A549 (cell line): ENCODE measurements at regions not wholly inside any gene's neighbourhood (a gene's known extent, or its start where the extent isn't known, plus 50 kb on each side); places are given as distances from the start of the nearest gene placed in this dataset.

Experiments
- ATAC-seq, 2 experiments: fragments of 200-7000 bp in 1 of 2; fragments of >200 bp in 1 of 2; cut with Nextera tagmentation in 1 of 2; cut with Tn5 transposase in 1 of 2; 3 replicates each; pipeline versions ENCODE4 v1.8.0 to v1.9.1; 2018 to 2020; ENCODE audit warnings: mild to moderate bottlenecking in 1 of 2, moderate library complexity in 1 of 2
- CTCF ChIA-PET: fragments of 300-600 bp; sonication (Branson Sonifier 250); formaldehyde crosslinking; extraction: SDS; loops from one replicate; lab custom pipeline; 2021; ENCODE audit warnings: antibody characterized with exemption, inconsistent platforms; lab: Yijun Ruan, JAX
- POLR2A ChIA-PET: fragments of 350-600 bp; formaldehyde crosslinking; extraction: SDS; loops from one replicate; lab custom pipeline; 2021; ENCODE audit warnings: antibody characterized with exemption, inconsistent platforms; lab: Yijun Ruan, JAX
- DNase-seq, 2 experiments: peaks; one replicate each; pipeline versions ENCODE4 v3.0.0 to v3.0.0-alpha.2; 2011 to 2016; ENCODE audit warnings: low read depth in 1 of 2, low spot score in 1 of 2
- FAIRE-seq: peaks from 2 replicates; lab custom pipeline; 2011; peaks lifted over from hg19 to GRCh38; lab: Jason Lieb, UNC
- H3K27ac ChIP-seq, 2 experiments: fragments of >200 bp; sonication (Bioruptor Twin); formaldehyde crosslinking; 3 replicates each; pipeline ENCODE4 v1.5.1; 2016 to 2017
- H3K4me1 ChIP-seq: fragments of >200 bp; sonication (Bioruptor Twin); formaldehyde crosslinking; 3 replicates; pipeline ENCODE4 v1.6.1; 2016
- H3K4me2 ChIP-seq: fragments of >200 bp; sonication (Bioruptor Twin); formaldehyde crosslinking; 3 replicates; pipeline ENCODE4 v1.6.1; 2016
- H3K4me3 ChIP-seq: fragments of >200 bp; sonication (Bioruptor Twin); formaldehyde crosslinking; 3 replicates; pipeline ENCODE4 v1.5.1; 2016
- H3K9me3 ChIP-seq: fragments of >200 bp; sonication (Bioruptor Twin); formaldehyde crosslinking; 3 replicates; pipeline ENCODE4 v1.6.1; 2016
- ATOH8 ChIP-seq: fragments of 250-450 bp; sonication (Bioruptor Pico); IDR thresholded peaks from 2 replicates; pipeline ENCODE4 v1.5.0; 2020; ENCODE audit warnings: low read depth, mild to moderate bottlenecking, moderate library complexity
- CBX2 ChIP-seq: fragments of 200-600 bp; sonication (generic); IDR thresholded peaks from 2 replicates; pipeline ENCODE4 v1.6.1; 2016; ENCODE audit warnings: low read depth, mild to moderate bottlenecking, borderline replicate concordance
- CHD2 ChIP-seq: fragments of 150-350 bp; IDR thresholded peaks from 2 replicates; pipeline ENCODE4 v1.6.1; 2014; ENCODE audit warnings: low read length; ENCODE audit not compliant: partially characterized antibody
- CTCF ChIP-seq: fragments of >200 bp; sonication (Bioruptor Twin); formaldehyde crosslinking; IDR thresholded peaks from 3 replicates; pipeline ENCODE4 v1.5.1; 2016
- EHMT2 ChIP-seq: fragments of 200-600 bp; sonication (generic); IDR thresholded peaks from 2 replicates; pipeline ENCODE4 v1.6.1; 2016; ENCODE audit warnings: antibody characterized with exemption, low read depth, mild to moderate bottlenecking, moderate library complexity
- ESRRA ChIP-seq: fragments of 150-350 bp; IDR thresholded peaks from 2 replicates; pipeline ENCODE4 v1.6.1; 2014; ENCODE audit warnings: mild to moderate bottlenecking, low read length, borderline replicate concordance
- FOSB ChIP-seq: fragments of 250-450 bp; sonication (Bioruptor Pico); IDR thresholded peaks from 2 replicates; pipeline ENCODE4 v1.5.0; 2020; ENCODE audit warnings: mild to moderate bottlenecking, moderate library complexity
- GATA3 ChIP-seq: IDR thresholded peaks from 2 replicates; pipeline ENCODE4 v1.6.1; 2012; ENCODE audit warnings: borderline replicate concordance
- HDAC2 ChIP-seq: fragments of 200-600 bp; sonication (generic); IDR thresholded peaks from 2 replicates; pipeline ENCODE4 v1.6.1; 2016
- HEYL ChIP-seq: fragments of 250-450 bp; sonication (Bioruptor Pico); IDR thresholded peaks from 2 replicates; pipeline ENCODE4 v1.8.0; 2021; ENCODE audit warnings: mild to moderate bottlenecking, moderate library complexity
- HOXB13 ChIP-seq: fragments of 250-450 bp; sonication (Bioruptor Pico); IDR thresholded peaks from 2 replicates; pipeline ENCODE4 v1.5.0; 2020; ENCODE audit warnings: low read depth, mild to moderate bottlenecking, moderate library complexity
- HOXB5 ChIP-seq: fragments of 250-450 bp; sonication (Bioruptor Pico); IDR thresholded peaks from 2 replicates; pipeline ENCODE4 v1.5.0; 2020; ENCODE audit warnings: mild to moderate bottlenecking, moderate library complexity
- JUN ChIP-seq, 2 experiments: fragments of >200 bp; sonication (Bioruptor Twin); formaldehyde crosslinking; IDR thresholded peaks; 2 replicates in 1 of 2; 3 replicates in 1 of 2; pipeline ENCODE4 v1.6.1; 2016 to 2017
- JUNB ChIP-seq: fragments of >200 bp; sonication (Bioruptor Twin); formaldehyde crosslinking; IDR thresholded peaks from 2 replicates; pipeline ENCODE4 v1.6.1; 2016
- KDM1A ChIP-seq: fragments of 200-600 bp; sonication (generic); IDR thresholded peaks from 2 replicates; pipeline ENCODE4 v1.6.1; 2016; ENCODE audit warnings: low read depth, mild to moderate bottlenecking
- MAFK ChIP-seq: fragments of 450-650 bp; IDR thresholded peaks from 2 replicates; pipeline ENCODE4 v1.6.1; 2014; ENCODE audit not compliant: partially characterized antibody
- MAX ChIP-seq: IDR thresholded peaks from 2 replicates; pipeline ENCODE4 v1.6.1; 2012
- NR3C1 ChIP-seq: fragments of >200 bp; sonication (Bioruptor Twin); formaldehyde crosslinking; IDR thresholded peaks from 3 replicates; pipeline ENCODE4 v1.6.1; 2017
- PBX3 ChIP-seq: IDR thresholded peaks from 2 replicates; pipeline ENCODE4 v1.6.1; 2012
- PHF8 ChIP-seq: fragments of 200-600 bp; sonication (generic); IDR thresholded peaks from 2 replicates; pipeline ENCODE4 v1.6.1; 2016; ENCODE audit warnings: low read depth, mild to moderate bottlenecking, antibody characterized with exemption, moderate library complexity, borderline replicate concordance
- TFCP2L1 ChIP-seq: fragments of 250-450 bp; sonication (Bioruptor Pico); IDR thresholded peaks from 2 replicates; pipeline ENCODE4 v1.5.0; 2021; ENCODE audit warnings: mild to moderate bottlenecking
- USF2 ChIP-seq: fragments of 450-650 bp; IDR thresholded peaks from 2 replicates; pipeline ENCODE4 v1.6.1; 2014; ENCODE audit warnings: antibody characterized with exemption
- ZC3H11A ChIP-seq: fragments of 450-650 bp; IDR thresholded peaks from 2 replicates; pipeline ENCODE4 v1.6.1; 2014; ENCODE audit warnings: antibody characterized with exemption, mild to moderate bottlenecking
- ZSCAN20 ChIP-seq: fragments of 250-450 bp; sonication (Bioruptor Pico); IDR thresholded peaks from 2 replicates; pipeline ENCODE4 v1.8.0; 2022; ENCODE audit warnings: mild to moderate bottlenecking, moderate library complexity
- WGBS: methylation state at CpG from one replicate; pipeline ENCODE4 v1.1.6; 2017; ENCODE audit errors: missing lambda C conversion rate; 5-methylcytosine and 5-hydroxymethylcytosine counted together

GRCh38 chr6:4367643-4368042 lies 232.3 kb upstream of the ECI2 start:
- CTCF ChIA-PET: no interaction called here
- POLR2A ChIA-PET: no interaction called here
- no peak overlapping the region for H3K4me3 ChIP-seq
- peak overlapping the region in 1 of 2 experiments; percentile 87; a peak in 2 of 6 replicates for H3K27ac ChIP-seq
- ATAC-seq (no peak), FAIRE-seq (no peak), DNase-seq (no peak)
- no peaks in the 10 kb centered on the region for H3K9me3 ChIP-seq
- WGBS: 75% methylated on average over 1 of the region's 1 CpG
- H3K4me2 ChIP-seq: no peak overlapping the region
- H3K4me1 ChIP-seq: peaks cover 44% of the 10 kb centered on the region
- TF ChIP-seq PHF8 (no peak), CHD2 (no peak), ATOH8 (CRISPR knock-in tag) (no peak), GATA3 (no peak), HOXB5 (CRISPR knock-in tag) (no peak), JUN (IDR thresholded peaks at IDR 0.05) (no peak), MAX (no peak), HDAC2 (no peak), EHMT2 (no peak), TFCP2L1 (CRISPR knock-in tag) (no peak), USF2 (no peak), ZC3H11A (no peak), HEYL (no peak), HOXB13 (CRISPR knock-in tag) (no peak)

- no peak for FAIRE-seq
- 91% methylated on average over 11 of the region's 11 CpGs for WGBS
- H3K9me3 ChIP-seq: no peaks in the 10 kb centered on the region
- CTCF ChIA-PET: interaction anchor here (0.6 kb wide), 1 partner anchor 349 kb away, joined by 3 read pairs; no protein-coding TSS in a partner anchor
- H3K4me3 ChIP-seq: no peak overlapping the region
- TF ChIP-seq JUNB (no peak), ESRRA (no peak), HDAC2 (no peak), FOSB (no peak), NR3C1 (no peak), PBX3 (no peak), CBX2 (no peak), ZSCAN20 (CRISPR knock-in tag) (no peak), KDM1A (no peak), HOXB5 (CRISPR knock-in tag) (no peak), ZC3H11A (no peak), CTCF (no peak), MAFK (no peak), PHF8 (no peak)
- TF ChIP-seq, all 56 proteins: peak for 0
- Histone ChIP-seq H3K4me2 (no peak overlapping the region), H3K4me1 (peaks cover 44% of the 10 kb centered on the region), H3K27ac (peak overlapping the region in 1 of 2 experiments; percentile 29; a peak in 2 of 6 replicates)
- DNase-seq: no peak
- no peak for ATAC-seq
- POLR2A ChIA-PET: no interaction called here
Observed at GRCh38 chr6:4366635-4367395, 231.4 kb upstream of the ECI2 start.
